Suprapubic skin (tissue), 3 donors: ENCODE measurements at regions not wholly inside any gene's neighbourhood (a gene's known extent, or its start where the extent isn't known, plus 50 kb on each side); places are given as distances from the start of the nearest gene placed in this dataset.

ENCODE experiments used
- EP300 ChIP-seq: sonication (generic); formaldehyde crosslinking; IDR thresholded peaks from one replicate; pipeline ENCODE4 v1.6.1; 2017; ENCODE audit warnings: antibody characterized with exemption
- TF ChIP-seq, protein P1 (sequence below), 2 donors: fragments of 200-600 bp in 1 of 2; fragments of 450-650 bp in 1 of 2; sonication (generic) in 1 of 2; IDR thresholded peaks; one replicate each; pipeline ENCODE4 v1.5.1; 2016 to 2019; ENCODE audit warnings: antibody characterized with exemption in 2 of 2, mild to moderate bottlenecking in 1 of 2, moderate library complexity in 1 of 2

DNA sequence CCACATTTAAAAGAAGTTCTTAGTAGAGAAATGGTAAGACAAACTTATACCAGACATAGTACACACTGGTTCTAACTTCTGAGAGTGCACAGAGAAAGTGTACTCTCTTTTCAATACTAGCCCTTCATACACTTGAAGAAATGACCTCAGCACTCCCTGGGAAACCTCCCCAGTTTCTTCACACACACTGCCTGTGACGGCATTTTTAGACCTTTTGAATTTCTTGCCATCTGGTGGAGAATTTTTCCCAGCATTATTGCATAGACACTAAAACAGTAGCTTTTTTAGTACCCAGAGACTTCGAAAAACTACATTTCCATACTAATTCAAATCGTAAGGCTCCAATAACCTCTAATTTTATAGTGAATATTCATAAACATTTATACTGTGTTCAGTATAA lies 341.6 kb upstream of the MAOA start:
- TF ChIP-seq, protein P1, sequence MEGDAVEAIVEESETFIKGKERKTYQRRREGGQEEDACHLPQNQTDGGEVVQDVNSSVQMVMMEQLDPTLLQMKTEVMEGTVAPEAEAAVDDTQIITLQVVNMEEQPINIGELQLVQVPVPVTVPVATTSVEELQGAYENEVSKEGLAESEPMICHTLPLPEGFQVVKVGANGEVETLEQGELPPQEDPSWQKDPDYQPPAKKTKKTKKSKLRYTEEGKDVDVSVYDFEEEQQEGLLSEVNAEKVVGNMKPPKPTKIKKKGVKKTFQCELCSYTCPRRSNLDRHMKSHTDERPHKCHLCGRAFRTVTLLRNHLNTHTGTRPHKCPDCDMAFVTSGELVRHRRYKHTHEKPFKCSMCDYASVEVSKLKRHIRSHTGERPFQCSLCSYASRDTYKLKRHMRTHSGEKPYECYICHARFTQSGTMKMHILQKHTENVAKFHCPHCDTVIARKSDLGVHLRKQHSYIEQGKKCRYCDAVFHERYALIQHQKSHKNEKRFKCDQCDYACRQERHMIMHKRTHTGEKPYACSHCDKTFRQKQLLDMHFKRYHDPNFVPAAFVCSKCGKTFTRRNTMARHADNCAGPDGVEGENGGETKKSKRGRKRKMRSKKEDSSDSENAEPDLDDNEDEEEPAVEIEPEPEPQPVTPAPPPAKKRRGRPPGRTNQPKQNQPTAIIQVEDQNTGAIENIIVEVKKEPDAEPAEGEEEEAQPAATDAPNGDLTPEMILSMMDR (IDR thresholded peaks at IDR 0.05): no peak
- no peak for TF ChIP-seq EP300
